MM.1S (cell line): ENCODE measurements at regions not wholly inside any gene's neighbourhood (a gene's known extent, or its start where the extent isn't known, plus 50 kb on each side); places are given as distances from the start of the nearest gene placed in this dataset.

Source experiments
- CTCF ChIP-seq: fragments of 300-600 bp; sonication (generic); IDR thresholded peaks from 2 replicates; pipeline ENCODE4 v1.5.1; 2016; ENCODE audit warnings: antibody characterized with exemption, low read length, mixed read lengths
- EZH2 ChIP-seq: fragments of 300-600 bp; sonication (generic); optimal IDR thresholded peaks from 2 replicates; pipeline ENCODE3; 2017; ENCODE audit warnings: low read depth, mild to moderate bottlenecking, antibody characterized with exemption, low read length, mixed read lengths
- EZH2phosphoT487 ChIP-seq: fragments of 300-600 bp; sonication (generic); IDR thresholded peaks from 2 replicates; pipeline ENCODE4 v1.6.1; 2018; ENCODE audit warnings: antibody characterized with exemption, low read length

GRCh38 chr3:84679211-84679610 lies 279.6 kb upstream of the CADM2 start:
- TF ChIP-seq CTCF = no peak
- TF ChIP-seq EZH2 = no peak
- no peak for TF ChIP-seq EZH2phosphoT487
